ENCODE measurements at regions not wholly inside any gene's neighbourhood (a gene's known extent, or its start where the extent isn't known, plus 50 kb on each side); places are given as distances from the start of the nearest gene placed in this dataset.

- Histone ChIP-seq H3K27me3 (ENCODE audit: insufficient read depth, low read length, poor library complexity, severe bottlenecking) (no peaks in the 10 kb centered on the region), H4K20me1 (ENCODE audit: insufficient read depth, low read length, poor library complexity, severe bottlenecking) (no peaks in the 10 kb centered on the region), H3K4me1 (ENCODE audit: insufficient read depth, low read length, poor library complexity, severe bottlenecking) (no peaks in the 10 kb centered on the region), H3K79me2 (ENCODE audit: insufficient read depth, low read length) (no peaks in the 10 kb centered on the region), H2AFZ (ENCODE audit: low read length) (no peak overlapping the region), H3K9me2 (replicated peaks; ENCODE audit: low read depth, low read length) (no peaks in the 10 kb centered on the region), H3K9ac (ENCODE audit: low read depth, low read length, poor library complexity, severe bottlenecking) (no peak overlapping the region), H3K9me3 (ENCODE audit: insufficient read depth, low read depth, low read length) (no peaks in the 10 kb centered on the region), H3K4me2 (ENCODE audit: low read depth, low read length, poor library complexity, severe bottlenecking) (no peak overlapping the region), H3K36me3 (ENCODE audit: insufficient read depth, low read length) (no peaks in the 10 kb centered on the region), H3K4me3 (ENCODE audit: low read length, poor library complexity, severe bottlenecking) (no peak overlapping the region), H3F3A (ENCODE audit: low read depth) (no peaks in the 10 kb centered on the region)
- TF ChIP-seq CTCF (conservative IDR thresholded peaks at IDR 0.05; ENCODE audit: low read length) = no peak
- no peak for TF ChIP-seq EZH2phosphoT487 (IDR thresholded peaks at IDR 0.05; ENCODE audit: borderline replicate concordance)
Measured at GRCh38 chr12:118607831-118608230, 231.5 kb downstream of the SUDS3 start.

DNA sequence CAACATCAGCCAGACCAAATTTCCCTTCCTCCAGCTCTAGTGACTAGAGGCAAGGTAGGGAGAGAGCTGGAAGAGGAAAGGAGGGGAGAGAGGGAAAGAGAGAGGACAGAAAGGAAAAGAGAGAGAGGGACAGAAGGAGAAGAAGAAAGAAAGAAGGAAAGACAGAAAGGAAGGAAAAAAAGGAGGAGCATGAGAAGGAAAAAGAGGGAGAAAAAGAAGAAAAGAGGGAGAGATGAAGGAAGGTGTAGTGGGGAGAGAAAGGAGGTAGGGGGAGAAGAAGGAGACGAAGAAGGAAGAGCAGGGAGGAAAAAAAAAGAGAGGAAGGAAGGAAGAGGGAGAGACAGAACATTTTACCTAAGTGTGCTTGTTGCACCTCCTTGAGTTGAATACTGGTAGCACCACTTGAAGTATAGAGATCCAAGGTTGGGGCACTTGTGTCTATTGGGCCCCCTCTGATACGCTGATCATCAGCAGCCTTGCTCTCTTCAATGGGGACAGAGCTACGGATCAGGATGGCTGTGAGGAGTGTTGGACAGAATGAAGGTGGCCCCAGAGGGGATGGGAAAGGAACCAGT lies 232.5 kb downstream of the SUDS3 start:
- no peak overlapping the region for H2AFZ ChIP-seq (ENCODE audit: low read length)
- TF ChIP-seq CTCF (conservative IDR thresholded peaks at IDR 0.05; ENCODE audit: low read length) = no peak
- no peak for TF ChIP-seq EZH2phosphoT487 (IDR thresholded peaks at IDR 0.05; ENCODE audit: borderline replicate concordance)
- H3K27me3 ChIP-seq (ENCODE audit: insufficient read depth, low read length, poor library complexity, severe bottlenecking) = no peaks in the 10 kb centered on the region
- no peaks in the 10 kb centered on the region for H3K9me2 ChIP-seq (replicated peaks; ENCODE audit: low read depth, low read length)
- no peak overlapping the region for H3K9ac ChIP-seq (ENCODE audit: low read depth, low read length, poor library complexity, severe bottlenecking)
- H4K20me1 ChIP-seq (ENCODE audit: insufficient read depth, low read length, poor library complexity, severe bottlenecking) = no peaks in the 10 kb centered on the region
- H3K4me1 ChIP-seq (ENCODE audit: insufficient read depth, low read length, poor library complexity, severe bottlenecking) = no peaks in the 10 kb centered on the region
- H3K4me3 ChIP-seq (ENCODE audit: low read length, poor library complexity, severe bottlenecking) = no peak overlapping the region
- no peaks in the 10 kb centered on the region for H3K79me2 ChIP-seq (ENCODE audit: insufficient read depth, low read length)
- no peaks in the 10 kb centered on the region for H3K36me3 ChIP-seq (ENCODE audit: insufficient read depth, low read length)
- no peak overlapping the region for H3K4me2 ChIP-seq (ENCODE audit: low read depth, low read length, poor library complexity, severe bottlenecking)
- H3K9me3 ChIP-seq (ENCODE audit: insufficient read depth, low read depth, low read length) = no peaks in the 10 kb centered on the region
- no peaks in the 10 kb centered on the region for H3F3A ChIP-seq (ENCODE audit: low read depth)

DNA sequence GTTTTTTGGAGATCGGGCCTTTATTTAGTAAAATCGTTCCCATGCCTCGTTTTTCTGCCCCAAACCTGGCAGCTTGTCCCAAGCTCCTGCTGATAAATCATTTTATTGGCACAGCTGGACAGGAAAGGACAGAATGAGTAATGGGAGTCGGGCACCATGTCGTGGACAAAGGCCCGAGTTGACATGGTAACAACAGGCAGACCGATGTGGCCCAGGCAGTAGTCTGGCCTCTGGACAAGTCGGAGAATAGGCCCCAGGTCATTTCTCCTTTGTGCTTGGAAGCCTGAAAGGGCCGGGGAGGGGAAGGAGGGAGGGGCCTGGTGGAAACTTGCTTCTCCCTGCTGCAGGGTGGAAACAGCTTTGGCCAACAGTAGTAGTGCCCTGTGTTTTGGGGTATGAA lies 234.9 kb downstream of the SUDS3 start:
- Histone ChIP-seq H3K79me2 (ENCODE audit: insufficient read depth, low read length) (no peaks in the 10 kb centered on the region), H3K27me3 (ENCODE audit: insufficient read depth, low read length, poor library complexity, severe bottlenecking) (no peaks in the 10 kb centered on the region), H3K4me3 (ENCODE audit: low read length, poor library complexity, severe bottlenecking) (no peak overlapping the region), H3K36me3 (ENCODE audit: insufficient read depth, low read length) (no peaks in the 10 kb centered on the region), H3K4me2 (ENCODE audit: low read depth, low read length, poor library complexity, severe bottlenecking) (no peak overlapping the region), H3K9me3 (ENCODE audit: insufficient read depth, low read depth, low read length) (no peaks in the 10 kb centered on the region), H3K9ac (ENCODE audit: low read depth, low read length, poor library complexity, severe bottlenecking) (no peak overlapping the region), H3K9me2 (replicated peaks; ENCODE audit: low read depth, low read length) (no peaks in the 10 kb centered on the region), H2AFZ (ENCODE audit: low read length) (no peak overlapping the region), H3F3A (ENCODE audit: low read depth) (no peaks in the 10 kb centered on the region), H4K20me1 (ENCODE audit: insufficient read depth, low read length, poor library complexity, severe bottlenecking) (no peaks in the 10 kb centered on the region), H3K4me1 (ENCODE audit: insufficient read depth, low read length, poor library complexity, severe bottlenecking) (no peaks in the 10 kb centered on the region)
- TF ChIP-seq EZH2phosphoT487 (IDR thresholded peaks at IDR 0.05; ENCODE audit: borderline replicate concordance) = no peak
- TF ChIP-seq CTCF (conservative IDR thresholded peaks at IDR 0.05; ENCODE audit: low read length) = no peak
